ENCODE measurements at regions not wholly inside any gene's neighbourhood (a gene's known extent, or its start where the extent isn't known, plus 50 kb on each side); places are given as distances from the start of the nearest gene placed in this dataset.

DNA sequence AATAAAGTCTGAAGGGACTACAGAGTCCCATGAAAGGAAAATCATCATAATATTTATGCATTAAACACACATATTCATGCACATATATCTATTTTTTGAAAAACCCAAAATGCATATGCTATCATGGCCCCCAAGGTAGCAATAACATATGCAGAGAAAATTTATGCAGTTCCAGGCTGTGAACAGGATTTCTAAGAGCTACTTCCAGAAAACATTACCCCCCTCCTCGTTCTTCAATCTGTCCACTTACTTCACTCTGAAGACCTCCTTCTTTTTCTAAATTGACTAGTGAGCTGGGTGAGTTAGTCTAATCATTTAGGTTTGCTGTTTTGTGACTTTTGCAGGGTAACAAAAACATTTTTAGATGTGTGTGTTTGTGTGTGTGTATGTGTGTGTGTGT lies 376.4 kb upstream of the ZEB2 start:
- ATAC-seq (no peak), DNase-seq (no peak)
- no peaks in the 10 kb centered on the region for H3K36me3 Mint-ChIP-seq (ENCODE audit: insufficient read depth)
- H3K9me3 Mint-ChIP-seq, result no peaks in the 10 kb centered on the region
- no peaks in the 10 kb centered on the region for H3K27me3 Mint-ChIP-seq (ENCODE audit: low read depth)
- no peak overlapping the region for H3K4me3 Mint-ChIP-seq
- no peaks in the 10 kb centered on the region for H3K4me1 Mint-ChIP-seq (ENCODE audit: low read depth)

DNA sequence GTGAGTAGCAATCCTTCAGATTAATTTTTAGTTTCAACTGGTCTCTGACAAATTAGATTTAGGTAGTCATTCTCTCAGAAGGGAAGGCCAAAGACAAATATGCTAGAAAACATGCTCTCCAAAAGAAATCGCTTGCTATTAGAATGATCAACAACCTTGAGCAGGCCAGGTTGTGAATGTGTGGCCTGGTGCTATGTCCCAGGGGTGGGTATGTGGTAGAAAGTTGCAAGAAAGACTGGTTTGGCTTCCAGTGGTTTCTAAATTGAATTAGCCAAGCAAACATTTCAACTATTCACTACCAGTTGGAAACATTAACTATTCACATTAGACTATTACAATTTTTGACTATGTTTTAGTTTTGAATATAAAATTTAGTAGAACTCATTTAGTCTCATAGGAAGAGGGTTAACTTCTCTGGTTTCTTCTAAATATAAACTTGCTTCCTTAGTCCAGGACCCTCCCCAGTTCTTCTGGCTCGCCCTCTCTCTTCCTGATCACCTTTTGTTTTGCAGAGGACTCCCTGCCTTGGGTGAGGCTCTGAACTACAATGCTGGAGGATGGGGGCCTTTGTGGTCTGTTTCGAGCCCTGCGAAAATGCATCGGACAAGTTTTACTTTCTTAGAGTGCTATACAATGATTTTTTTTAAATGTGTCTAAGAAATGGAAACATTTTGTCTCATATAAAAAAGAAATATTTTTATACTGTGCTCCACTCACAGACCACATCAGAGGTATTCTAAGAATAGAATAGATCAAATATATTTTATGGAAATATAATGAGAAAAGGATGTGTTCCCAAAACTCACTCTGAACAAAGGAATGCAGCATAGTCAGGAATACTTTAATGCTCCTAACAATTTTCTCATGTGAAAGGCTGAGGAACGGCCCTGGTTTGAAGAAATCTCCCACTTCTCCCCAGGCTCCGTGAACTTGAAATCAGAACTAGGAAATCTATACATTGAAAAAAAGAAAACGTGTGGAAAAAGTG lies 375.0 kb upstream of the ZEB2 start:
- no peak for DNase-seq
- H3K36me3 Mint-ChIP-seq (ENCODE audit: insufficient read depth), result no peaks in the 10 kb centered on the region
- H3K4me3 Mint-ChIP-seq, result no peak overlapping the region
- H3K27me3 Mint-ChIP-seq (ENCODE audit: low read depth), result no peaks in the 10 kb centered on the region
- no peaks in the 10 kb centered on the region for H3K4me1 Mint-ChIP-seq (ENCODE audit: low read depth)
- no peak for ATAC-seq
- no peaks in the 10 kb centered on the region for H3K9me3 Mint-ChIP-seq

DNA sequence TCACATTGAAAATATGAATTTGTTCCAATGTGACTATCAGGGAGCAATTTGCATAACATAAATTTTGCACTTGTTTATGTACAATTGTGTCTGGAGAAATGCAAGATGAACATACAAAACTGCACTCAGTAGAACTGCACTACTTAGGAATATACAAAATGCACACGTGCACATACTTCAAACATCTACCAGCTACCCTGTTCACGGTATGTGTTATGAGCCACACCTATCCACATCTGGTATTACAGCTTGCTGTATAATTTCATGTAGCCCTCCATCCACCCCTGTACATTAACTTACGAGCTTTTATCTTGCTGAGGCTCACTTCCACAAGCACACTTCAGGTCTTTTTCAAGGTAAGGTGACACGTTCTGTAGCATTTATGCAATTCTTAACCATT lies 373.5 kb upstream of the ZEB2 start:
- ATAC-seq, result no peak
- no peaks in the 10 kb centered on the region for H3K36me3 Mint-ChIP-seq (ENCODE audit: insufficient read depth)
- H3K27me3 Mint-ChIP-seq (ENCODE audit: low read depth), result no peaks in the 10 kb centered on the region

DNA sequence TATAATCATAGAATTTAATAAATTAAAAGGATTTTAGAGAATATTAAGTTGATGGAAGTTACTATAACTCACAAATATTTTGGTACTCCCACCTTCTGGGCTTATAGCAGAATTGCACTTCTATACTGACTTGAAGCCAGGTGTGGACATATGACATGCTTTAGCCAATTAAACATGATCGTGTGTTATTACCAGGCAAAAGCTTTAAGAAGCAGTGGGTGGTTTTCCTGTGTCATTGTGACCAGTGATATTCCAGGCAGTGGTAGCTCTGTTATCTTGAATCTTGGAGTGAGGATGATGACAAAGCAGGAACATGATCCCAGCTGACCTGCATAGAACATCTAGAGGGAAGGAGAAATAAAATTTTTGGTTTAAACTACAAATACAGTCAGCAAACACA lies 370.9 kb upstream of the ZEB2 start:
- H3K36me3 Mint-ChIP-seq (ENCODE audit: insufficient read depth), result no peaks in the 10 kb centered on the region
- no peaks in the 10 kb centered on the region for H3K9me3 Mint-ChIP-seq
- no peaks in the 10 kb centered on the region for H3K4me1 Mint-ChIP-seq (ENCODE audit: low read depth)
- ATAC-seq (no peak), DNase-seq (no peak)
- no peak overlapping the region for H3K4me3 Mint-ChIP-seq
- no peaks in the 10 kb centered on the region for H3K27me3 Mint-ChIP-seq (ENCODE audit: low read depth)

More for the DNA sequence above, 373.5 kb upstream of the ZEB2 start:
- DNase-seq, result no peak
- H3K9me3 Mint-ChIP-seq, result no peaks in the 10 kb centered on the region
- no peak overlapping the region for H3K4me3 Mint-ChIP-seq
- no peaks in the 10 kb centered on the region for H3K4me1 Mint-ChIP-seq (ENCODE audit: low read depth)

DNA sequence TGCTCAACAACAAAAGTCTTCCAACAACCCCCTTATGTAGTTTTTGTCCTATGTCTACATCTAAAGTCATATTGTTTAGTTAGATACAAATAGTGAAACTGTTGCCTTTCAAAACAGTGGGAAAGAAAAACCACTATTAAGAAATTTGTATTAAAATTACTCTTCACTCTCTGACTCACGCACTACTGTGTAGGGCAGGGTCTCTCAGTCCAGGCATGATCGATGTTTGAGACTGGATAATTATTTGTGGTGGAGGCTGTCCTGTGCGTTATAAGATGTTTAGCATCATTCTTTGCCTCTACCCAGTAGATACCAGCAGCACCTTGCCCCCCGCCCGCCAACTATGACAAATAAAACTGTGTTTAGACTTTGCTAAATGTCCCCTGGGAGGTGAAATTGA lies 369.4 kb upstream of the ZEB2 start:
- no peaks in the 10 kb centered on the region for H3K36me3 Mint-ChIP-seq (ENCODE audit: insufficient read depth)
- H3K27me3 Mint-ChIP-seq (ENCODE audit: low read depth), result no peaks in the 10 kb centered on the region
- H3K4me1 Mint-ChIP-seq (ENCODE audit: low read depth), result no peaks in the 10 kb centered on the region
- no peak overlapping the region for H3K4me3 Mint-ChIP-seq
- ATAC-seq (no peak), DNase-seq (no peak)
- no peaks in the 10 kb centered on the region for H3K9me3 Mint-ChIP-seq

DNA sequence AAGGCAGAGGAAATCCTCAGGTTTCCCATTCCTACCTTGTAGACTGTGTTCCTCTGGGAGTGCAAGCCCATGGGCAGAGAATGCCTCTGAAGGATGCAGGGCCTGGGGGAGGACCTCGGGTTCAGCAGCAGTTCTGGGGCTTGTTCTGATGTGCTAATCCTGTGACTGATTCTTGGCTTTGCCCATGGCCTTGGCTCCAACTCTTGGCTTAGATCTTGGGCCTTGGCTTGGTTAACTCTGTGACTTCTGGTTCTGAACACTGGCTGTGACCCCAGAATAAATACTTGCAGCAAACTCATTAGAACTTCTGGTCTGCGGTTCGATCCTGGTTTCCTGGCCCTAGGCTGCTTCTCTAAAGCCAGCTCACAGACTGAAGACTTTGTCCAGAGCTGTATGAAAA lies 366.9 kb upstream of the ZEB2 start:
- H3K9me3 Mint-ChIP-seq, result no peaks in the 10 kb centered on the region
- no peaks in the 10 kb centered on the region for H3K4me1 Mint-ChIP-seq (ENCODE audit: low read depth)
- no peak overlapping the region for H3K4me3 Mint-ChIP-seq
- H3K27me3 Mint-ChIP-seq (ENCODE audit: low read depth), result no peaks in the 10 kb centered on the region
- no peaks in the 10 kb centered on the region for H3K36me3 Mint-ChIP-seq (ENCODE audit: insufficient read depth)
- DNase-seq, result no peak
- no peak for ATAC-seq

DNA sequence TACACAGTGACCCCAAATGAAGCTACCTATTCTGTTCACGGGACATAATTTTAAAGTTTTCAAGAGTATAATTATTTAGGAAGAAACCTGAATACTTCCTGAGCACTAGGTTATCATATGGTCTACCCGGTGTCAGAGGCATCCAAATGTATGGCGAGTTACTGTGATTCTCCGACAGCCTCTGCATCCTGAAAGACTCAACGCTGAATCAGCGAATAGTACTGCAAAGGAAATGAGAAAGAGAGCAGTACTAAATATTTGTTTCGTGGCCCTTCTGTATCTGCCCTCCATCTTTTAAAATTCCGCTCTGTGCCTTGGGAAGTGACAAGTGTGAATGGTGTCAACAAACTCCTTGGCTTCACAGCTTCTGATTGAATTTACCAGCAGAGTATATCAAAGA lies 358.0 kb upstream of the ZEB2 start:
- H3K27me3 Mint-ChIP-seq (ENCODE audit: low read depth), result no peaks in the 10 kb centered on the region
- H3K4me1 Mint-ChIP-seq (ENCODE audit: low read depth), result no peaks in the 10 kb centered on the region
- H3K4me3 Mint-ChIP-seq, result no peak overlapping the region
- H3K9me3 Mint-ChIP-seq, result no peaks in the 10 kb centered on the region
- DNase-seq, result no peak
- no peak for ATAC-seq
- H3K36me3 Mint-ChIP-seq (ENCODE audit: insufficient read depth), result no peaks in the 10 kb centered on the region

DNA sequence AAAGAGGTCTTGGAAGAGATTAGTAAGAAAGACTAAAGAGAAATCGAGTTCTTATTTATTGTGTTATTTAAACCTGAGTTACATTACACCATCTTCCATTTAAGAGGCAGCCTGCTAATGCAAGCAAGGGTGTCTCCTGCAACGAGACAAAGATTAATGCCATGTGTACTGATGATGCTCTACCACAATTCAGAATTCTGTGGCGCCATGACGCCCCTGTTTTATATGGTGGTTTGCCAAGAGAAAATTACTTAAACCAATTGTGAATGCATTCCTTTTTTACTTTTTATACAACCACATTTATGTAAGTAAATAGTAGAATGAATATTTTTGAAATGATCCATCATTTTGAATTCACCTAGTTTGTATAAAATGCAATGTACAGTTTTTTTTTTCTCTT lies 356.1 kb upstream of the ZEB2 start:
- no peaks in the 10 kb centered on the region for H3K9me3 Mint-ChIP-seq
- no peaks in the 10 kb centered on the region for H3K27me3 Mint-ChIP-seq (ENCODE audit: low read depth)
- H3K4me1 Mint-ChIP-seq (ENCODE audit: low read depth), result no peaks in the 10 kb centered on the region
- no peak for ATAC-seq
- H3K36me3 Mint-ChIP-seq (ENCODE audit: insufficient read depth), result no peaks in the 10 kb centered on the region
- H3K4me3 Mint-ChIP-seq, result no peak overlapping the region
- no peak for DNase-seq

DNA sequence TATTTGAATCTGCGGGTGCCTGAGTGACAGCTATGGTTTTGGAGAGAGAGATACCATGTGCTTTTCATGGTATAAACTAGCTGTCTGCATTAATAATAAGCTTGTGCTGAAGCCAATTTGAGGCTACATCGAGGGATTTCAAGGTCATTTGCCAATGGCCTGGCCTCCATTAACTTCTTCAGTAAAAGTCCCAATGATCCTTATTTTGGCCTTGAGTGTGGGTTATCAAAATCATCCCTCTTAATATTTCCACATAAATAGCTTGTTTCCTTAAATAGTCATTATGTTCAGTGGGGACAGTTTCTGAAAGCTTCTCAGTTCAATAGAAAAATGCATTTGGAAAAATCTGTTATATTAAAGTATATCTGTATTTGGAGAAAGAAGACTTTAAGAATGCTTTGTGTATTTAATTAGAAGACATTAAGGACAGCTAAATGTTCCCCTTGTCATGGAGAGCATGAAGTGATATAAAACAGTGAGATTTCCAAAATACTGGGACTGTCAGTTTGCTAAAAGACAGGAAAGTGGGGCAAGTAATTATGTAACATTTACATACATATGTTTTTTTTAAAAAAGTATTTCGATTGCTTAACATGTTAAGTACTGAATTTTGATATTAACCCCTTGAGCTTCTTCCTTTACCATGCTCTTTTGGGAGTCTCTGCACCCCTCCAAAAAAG lies 355.5 kb upstream of the ZEB2 start:
- Mint-ChIP-seq H3K4me3 (no peak overlapping the region), H3K9me3 (no peaks in the 10 kb centered on the region), H3K27me3 (ENCODE audit: low read depth) (no peaks in the 10 kb centered on the region), H3K4me1 (ENCODE audit: low read depth) (no peaks in the 10 kb centered on the region), H3K36me3 (ENCODE audit: insufficient read depth) (no peaks in the 10 kb centered on the region)
- DNase-seq, result no peak
- no peak for ATAC-seq

DNA sequence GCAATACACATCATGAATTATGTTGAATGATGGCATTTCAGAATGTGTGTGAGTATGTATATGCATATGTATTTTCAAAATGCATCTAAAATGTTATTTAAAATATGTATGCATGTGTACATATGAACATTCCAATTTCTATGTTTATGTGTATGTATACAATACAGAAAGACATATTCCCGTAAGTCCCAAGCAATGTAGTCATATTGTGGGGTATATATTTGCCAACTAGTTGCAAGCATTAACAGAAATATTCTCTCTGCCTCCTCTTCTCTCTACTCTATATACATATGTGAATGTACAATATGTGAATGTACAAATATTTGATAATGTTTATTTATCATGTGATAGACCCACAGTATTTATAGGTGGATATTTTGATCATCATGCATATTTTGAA lies 345.8 kb upstream of the ZEB2 start:
- Mint-ChIP-seq H3K4me3 (no peak overlapping the region), H3K36me3 (ENCODE audit: insufficient read depth) (no peaks in the 10 kb centered on the region), H3K27me3 (ENCODE audit: low read depth) (peaks cover 1% of the 10 kb centered on the region), H3K4me1 (ENCODE audit: low read depth) (no peaks in the 10 kb centered on the region), H3K9me3 (no peaks in the 10 kb centered on the region)
- DNase-seq (no peak), ATAC-seq (no peak)

DNA sequence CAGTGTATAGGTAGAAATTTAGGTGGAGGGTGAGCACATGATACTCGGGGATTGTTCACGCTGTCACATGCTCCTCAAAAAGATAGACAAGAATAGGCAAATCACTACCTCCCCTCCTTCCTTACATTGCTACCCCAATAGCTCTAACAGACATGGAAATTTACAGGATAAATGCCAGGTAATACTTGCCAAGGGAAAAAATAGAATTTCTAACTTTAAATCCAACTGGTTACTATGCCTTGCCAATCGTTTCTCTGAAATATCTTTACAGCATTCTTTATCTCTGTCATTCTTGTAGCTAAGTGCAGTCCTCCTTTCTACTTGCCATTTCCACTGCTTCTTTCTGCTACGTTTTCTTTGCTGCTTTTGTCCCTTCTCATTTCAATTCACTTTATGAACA lies 339.8 kb upstream of the ZEB2 start:
- Mint-ChIP-seq H3K27me3 (ENCODE audit: low read depth) (peaks cover 1% of the 10 kb centered on the region), H3K36me3 (ENCODE audit: insufficient read depth) (no peaks in the 10 kb centered on the region), H3K4me3 (no peak overlapping the region), H3K4me1 (ENCODE audit: low read depth) (no peaks in the 10 kb centered on the region), H3K9me3 (peaks cover 3% of the 10 kb centered on the region)
- DNase-seq (no peak), ATAC-seq (no peak)

DNA sequence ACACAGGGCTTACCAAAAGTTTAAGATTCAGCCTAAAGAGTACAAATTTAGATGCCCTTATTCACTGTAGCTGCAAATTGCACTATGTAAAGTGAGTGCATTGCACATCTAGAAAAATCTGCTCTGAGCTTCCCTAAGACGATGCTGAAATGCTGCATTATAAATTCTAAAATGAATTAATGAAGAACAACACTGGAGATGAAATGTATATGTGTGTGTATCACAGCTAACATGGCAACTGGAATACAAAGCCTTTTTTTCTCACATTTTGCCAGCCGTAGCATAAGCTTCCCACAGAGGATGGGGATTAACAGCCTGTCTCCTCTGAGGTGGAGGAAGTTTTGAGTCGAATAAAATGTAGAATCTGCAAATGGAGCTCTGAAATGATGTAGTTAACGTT lies 338.3 kb upstream of the ZEB2 start:
- Mint-ChIP-seq H3K4me1 (ENCODE audit: low read depth) (no peaks in the 10 kb centered on the region), H3K4me3 (no peak overlapping the region), H3K36me3 (ENCODE audit: insufficient read depth) (no peaks in the 10 kb centered on the region), H3K27me3 (ENCODE audit: low read depth) (no peaks in the 10 kb centered on the region), H3K9me3 (peaks cover 13% of the 10 kb centered on the region)
- ATAC-seq (no peak), DNase-seq (no peak)

DNA sequence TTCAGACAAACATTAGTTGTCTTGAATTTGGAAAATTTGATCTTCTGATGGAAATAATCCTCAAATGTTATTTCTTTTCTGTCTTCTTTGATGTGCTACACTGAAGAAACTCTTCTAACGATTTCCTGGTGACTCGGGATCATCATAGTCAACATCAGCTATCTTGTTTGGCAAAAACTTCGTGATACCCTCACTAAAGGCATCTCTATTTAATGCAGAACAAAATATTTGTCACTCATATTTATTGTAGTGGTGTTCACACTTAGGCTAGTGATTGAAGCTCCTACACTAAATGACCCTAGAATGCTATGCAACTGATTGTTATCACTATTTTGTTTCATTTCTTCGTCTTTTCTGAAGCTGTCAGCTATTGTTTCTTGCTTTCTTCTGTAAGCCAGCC lies 334.7 kb upstream of the ZEB2 start:
- H3K27me3 Mint-ChIP-seq (ENCODE audit: low read depth), result no peaks in the 10 kb centered on the region
- no peak overlapping the region for H3K4me3 Mint-ChIP-seq
- H3K4me1 Mint-ChIP-seq (ENCODE audit: low read depth), result no peaks in the 10 kb centered on the region
- no peak for DNase-seq
- no peak for ATAC-seq
- H3K36me3 Mint-ChIP-seq (ENCODE audit: insufficient read depth), result no peaks in the 10 kb centered on the region
- H3K9me3 Mint-ChIP-seq, result peaks cover 13% of the 10 kb centered on the region

DNA sequence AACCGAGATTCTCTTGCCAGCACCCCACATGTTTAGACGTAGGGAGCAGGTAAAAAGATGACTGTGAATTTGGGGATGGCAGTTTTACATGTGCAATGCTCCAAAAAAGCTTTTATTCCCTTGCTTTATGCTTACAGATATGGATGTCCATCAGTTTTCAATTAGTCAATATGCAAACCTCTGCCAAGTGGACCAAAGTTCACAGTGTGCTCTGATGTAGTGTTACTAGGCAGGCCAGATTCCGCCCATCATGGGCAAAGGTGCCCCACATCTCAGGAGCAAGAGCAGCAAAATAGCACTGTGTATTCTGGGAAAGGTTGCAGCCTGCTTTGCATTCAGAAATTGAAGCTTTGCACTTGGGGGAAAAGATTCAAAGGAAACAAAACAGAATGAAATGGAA lies 329.7 kb upstream of the ZEB2 start:
- H3K4me3 Mint-ChIP-seq, result no peak overlapping the region
- DNase-seq, result no peak
- H3K27me3 Mint-ChIP-seq (ENCODE audit: low read depth), result no peaks in the 10 kb centered on the region
- H3K4me1 Mint-ChIP-seq (ENCODE audit: low read depth), result no peaks in the 10 kb centered on the region
- peaks cover 9% of the 10 kb centered on the region for H3K9me3 Mint-ChIP-seq
- ATAC-seq, result no peak
- no peaks in the 10 kb centered on the region for H3K36me3 Mint-ChIP-seq (ENCODE audit: insufficient read depth)

DNA sequence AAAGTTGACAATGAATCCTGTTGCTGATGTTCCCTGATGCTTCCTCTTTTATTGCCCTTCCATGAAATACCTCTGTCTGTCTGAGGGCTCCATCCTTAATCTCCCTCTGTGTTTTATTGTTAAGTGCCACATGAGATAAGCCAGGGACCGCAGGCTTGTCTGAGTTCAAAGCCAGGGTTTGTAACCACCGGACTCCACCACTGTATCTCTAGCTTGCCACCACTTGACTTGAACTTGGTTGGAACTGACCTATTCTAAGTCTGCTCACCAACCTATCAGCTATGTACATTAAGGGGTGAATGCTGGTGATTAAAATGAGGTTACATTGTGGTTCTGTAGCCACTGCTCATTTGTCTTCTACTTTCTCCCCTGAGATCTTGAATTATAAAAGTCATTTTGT lies 328.5 kb upstream of the ZEB2 start:
- Mint-ChIP-seq H3K4me3 (no peak overlapping the region), H3K36me3 (ENCODE audit: insufficient read depth) (no peaks in the 10 kb centered on the region), H3K27me3 (ENCODE audit: low read depth) (no peaks in the 10 kb centered on the region), H3K9me3 (no peaks in the 10 kb centered on the region), H3K4me1 (ENCODE audit: low read depth) (no peaks in the 10 kb centered on the region)
- DNase-seq, result no peak
- ATAC-seq, result no peak
